OCI-LY1 (cell line): ENCODE measurements at regions not wholly inside any gene's neighbourhood (a gene's known extent, or its start where the extent isn't known, plus 50 kb on each side); places are given as distances from the start of the nearest gene placed in this dataset.

Experiments
- CTCF ChIP-seq: fragments of 200-600 bp; sonication (generic), shearing (Covaris generic); IDR thresholded peaks from 2 replicates; pipeline ENCODE4 v1.5.1; 2017; ENCODE audit warnings: mild to moderate bottlenecking, antibody characterized with exemption, low read length, moderate library complexity, mixed read lengths
- EZH2 ChIP-seq: fragments of 200-600 bp; sonication (generic), shearing (Covaris generic); IDR thresholded peaks from 2 replicates; pipeline ENCODE4 v1.8.0; 2017; ENCODE audit warnings: borderline replicate concordance, mixed run types, mild to moderate bottlenecking, antibody characterized with exemption, low read length, moderate library complexity, mixed read lengths

DNA sequence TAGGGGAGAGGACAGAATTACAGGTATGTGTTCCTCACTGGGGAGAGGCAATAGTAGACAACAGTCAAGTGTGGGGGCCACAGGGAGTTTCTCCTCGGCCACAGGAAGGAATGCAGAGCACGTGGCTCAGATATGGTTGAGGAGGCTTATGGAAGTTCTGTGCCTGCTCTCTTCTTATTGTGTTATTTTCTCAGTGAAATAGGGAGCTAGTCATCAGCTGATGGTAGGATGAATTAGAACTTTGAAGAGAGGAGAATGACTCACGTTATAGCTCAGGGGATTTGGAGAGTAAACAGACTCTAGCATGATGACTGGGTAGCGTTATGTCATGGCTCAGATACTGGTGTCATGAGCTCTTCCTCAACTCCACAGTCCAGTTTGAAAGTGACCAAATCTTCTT, 308.3 kb upstream of the IGFBP3 start:
- TF ChIP-seq CTCF (no peak), EZH2 (no peak)
